Activated CD4-positive, alpha-beta T cell treated with anti-CD3 and anti-CD28 coated beads, Interleukin-2, amount 10 ng/mL, durations not matched to agents 24 days and 14 days (primary cell): ENCODE measurements at regions not wholly inside any gene's neighbourhood (a gene's known extent, or its start where the extent isn't known, plus 50 kb on each side); places are given as distances from the start of the nearest gene placed in this dataset.

ENCODE experiments used
- DNase-seq: peaks from one replicate; pipeline ENCODE4 v3.0.0; 2022
- H3K27ac Mint-ChIP-seq: one replicate; pipeline ENCODE4 v1.8.0; 2022; ENCODE audit warnings: mild to moderate bottlenecking, mixed read lengths
- H3K27me3 Mint-ChIP-seq: one replicate; pipeline ENCODE4 v1.8.0; 2022; ENCODE audit warnings: mixed read lengths
- H3K36me3 Mint-ChIP-seq: one replicate; pipeline ENCODE4 v1.8.0; 2022; ENCODE audit warnings: low read depth, mild to moderate bottlenecking, mixed read lengths
- H3K4me1 Mint-ChIP-seq: one replicate; pipeline ENCODE4 v1.8.0; 2021; ENCODE audit warnings: mixed read lengths
- H3K4me3 Mint-ChIP-seq: one replicate; pipeline ENCODE4 v1.8.0; 2022; ENCODE audit warnings: mild to moderate bottlenecking, moderate library complexity, mixed read lengths
- H3K9me3 Mint-ChIP-seq: one replicate; pipeline ENCODE4 v1.8.0; 2021; ENCODE audit warnings: mixed read lengths
- intact Hi-C: fragments of 100-400 bp; cut with micrococcal nuclease; formaldehyde crosslinking; loops from one replicate; pipeline ENCODE4 v1.15.1; 2023

GRCh38 chr9:99760421-99760820, 61.3 kb upstream of the NR4A3 start:
- intact Hi-C loops = no loop called here
- no peak overlapping the region for H3K27ac Mint-ChIP-seq
- peaks cover 12% of the 10 kb centered on the region for H3K9me3 Mint-ChIP-seq
- no peak for DNase-seq
- H3K36me3 Mint-ChIP-seq = no peaks in the 10 kb centered on the region
- no peak overlapping the region for H3K4me3 Mint-ChIP-seq
- H3K4me1 Mint-ChIP-seq = peaks cover 2% of the 10 kb centered on the region
- peaks cover 17% of the 10 kb centered on the region for H3K27me3 Mint-ChIP-seq

- Mint-ChIP-seq H3K36me3 (no peaks in the 10 kb centered on the region), H3K4me3 (no peak overlapping the region), H3K27ac (no peak overlapping the region), H3K4me1 (peaks cover 2% of the 10 kb centered on the region), H3K27me3 (peaks cover 14% of the 10 kb centered on the region), H3K9me3 (peaks cover 7% of the 10 kb centered on the region)
- DNase-seq = peak; percentile 64
- intact Hi-C loops = no loop called here
These were observed 59.2 kb upstream of the NR4A3 start for GRCh38 chr9:99762470-99762869.
